Ishikawa (cell line): ENCODE measurements at regions not wholly inside any gene's neighbourhood (a gene's known extent, or its start where the extent isn't known, plus 50 kb on each side); places are given as distances from the start of the nearest gene placed in this dataset.

ENCODE experiments used
- CEBPB ChIP-seq: IDR thresholded peaks from 2 replicates; pipeline ENCODE4 v1.6.1; 2012
- CREB1 ChIP-seq: IDR thresholded peaks from 2 replicates; pipeline ENCODE4 v1.6.1; 2012; ENCODE audit warnings: low read depth
- EGR1 ChIP-seq: IDR thresholded peaks from 2 replicates; pipeline ENCODE4 v1.6.1; 2012
- EP300 ChIP-seq: IDR thresholded peaks from 2 replicates; pipeline ENCODE4 v1.6.1; 2012; ENCODE audit warnings: borderline replicate concordance
- FOXM1 ChIP-seq: IDR thresholded peaks from 2 replicates; pipeline ENCODE4 v1.6.1; 2012; ENCODE audit warnings: low read depth, borderline replicate concordance
- NFIC ChIP-seq: IDR thresholded peaks from 2 replicates; pipeline ENCODE4 v1.6.1; 2012
- RAD21 ChIP-seq: IDR thresholded peaks from 2 replicates; pipeline ENCODE4 v1.6.1; 2012; ENCODE audit warnings: low read depth
- REST ChIP-seq: IDR thresholded peaks from 2 replicates; pipeline ENCODE4 v1.6.1; 2012; ENCODE audit warnings: low read depth, mild to moderate bottlenecking
- TAF1 ChIP-seq: IDR thresholded peaks from 2 replicates; pipeline ENCODE4 v1.6.1; 2012; ENCODE audit warnings: low read depth, mild to moderate bottlenecking
- TCF12 ChIP-seq: IDR thresholded peaks from 2 replicates; pipeline ENCODE4 v1.6.1; 2012; ENCODE audit warnings: low read depth
- TEAD4 ChIP-seq: IDR thresholded peaks from 2 replicates; pipeline ENCODE4 v1.6.1; 2012
- USF1 ChIP-seq: IDR thresholded peaks from 2 replicates; pipeline ENCODE4 v1.6.1; 2012
- YY1 ChIP-seq: IDR thresholded peaks from 2 replicates; pipeline ENCODE4 v1.6.1; 2012; ENCODE audit warnings: low read depth
- ZBTB7A ChIP-seq: IDR thresholded peaks from 2 replicates; pipeline ENCODE4 v1.6.1; 2012; ENCODE audit warnings: low read depth
- TF ChIP-seq, protein P1 (sequence below): IDR thresholded peaks from 2 replicates; pipeline ENCODE4 v1.6.1; 2012

GRCh38 chr9:86405926-86406325 is 51.7 kb upstream of the TUT7 start:
- TF ChIP-seq TAF1 (no peak), YY1 (no peak), USF1 (no peak), CREB1 (no peak), REST (no peak), TCF12 (no peak), EP300 (no peak), RAD21 (no peak), ZBTB7A (no peak), FOXM1 (no peak), CEBPB (no peak), EGR1 (no peak), TEAD4 (no peak)
- TF ChIP-seq, protein P1, sequence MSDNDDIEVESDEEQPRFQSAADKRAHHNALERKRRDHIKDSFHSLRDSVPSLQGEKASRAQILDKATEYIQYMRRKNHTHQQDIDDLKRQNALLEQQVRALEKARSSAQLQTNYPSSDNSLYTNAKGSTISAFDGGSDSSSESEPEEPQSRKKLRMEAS = no peak

DNA sequence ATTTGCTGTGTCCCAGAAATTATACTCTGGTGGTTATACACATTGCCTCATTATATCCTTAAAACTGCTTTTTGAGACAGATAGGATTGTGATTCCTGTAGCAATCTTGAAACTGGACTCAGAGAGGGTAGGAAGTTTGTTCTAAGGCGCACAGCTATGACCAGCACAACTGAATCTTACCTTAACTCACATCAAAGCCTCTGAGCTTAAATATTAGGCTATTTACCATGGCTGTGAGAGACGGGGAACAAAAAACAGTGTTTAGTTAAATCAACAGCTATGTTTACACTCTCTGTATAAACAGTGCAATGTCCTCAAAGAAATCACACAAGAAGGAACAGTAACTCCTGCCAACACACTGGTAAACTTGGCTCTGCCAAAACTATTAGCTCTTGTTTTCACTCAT is 50.9 kb upstream of the TUT7 start:
- TF ChIP-seq NFIC (no peak), EGR1 (no peak), FOXM1 (no peak), CEBPB (no peak), TAF1 (no peak), REST (no peak), YY1 (no peak), ZBTB7A (no peak), EP300 (no peak), TEAD4 (no peak), CREB1 (no peak), USF1 (no peak), RAD21 (no peak), TCF12 (no peak)
- TF ChIP-seq, protein P1 = no peak
